ENCODE measurements at regions not wholly inside any gene's neighbourhood (a gene's known extent, or its start where the extent isn't known, plus 50 kb on each side); places are given as distances from the start of the nearest gene placed in this dataset.
"Not testable (repeated sequence)": the region's sequence is repeated elsewhere in the genome, so short reads cannot be mapped to it uniquely, and the experiment has no call there.

GRCh38 chr2:10228611-10229365 is 73.9 kb upstream of the HPCAL1 start:
- no peak for ATAC-seq
- TF ChIP-seq OSR1 (CRISPR knock-in tag; IDR thresholded peaks at IDR 0.05), result no peak

GRCh38 chr2:10229462-10230099 is 73.1 kb upstream of the HPCAL1 start:
- ATAC-seq, result no peak
- TF ChIP-seq ARNTL (CRISPR knock-in tag; IDR thresholded peaks at IDR 0.05; ENCODE audit: borderline replicate concordance, low read depth) (no peak), ZNF70 (CRISPR knock-in tag; IDR thresholded peaks at IDR 0.05) (no peak), PPARA (CRISPR knock-in tag; IDR thresholded peaks at IDR 0.05; ENCODE audit: borderline replicate concordance) (no peak)

- ATAC-seq, result no peak
- TF ChIP-seq CREB5 (CRISPR knock-in tag; IDR thresholded peaks at IDR 0.05; ENCODE audit: low read depth) (no peak), ARNTL (CRISPR knock-in tag; IDR thresholded peaks at IDR 0.05; ENCODE audit: borderline replicate concordance, low read depth) (no peak), PPARA (CRISPR knock-in tag; IDR thresholded peaks at IDR 0.05; ENCODE audit: borderline replicate concordance) (no peak), TSHZ2 (CRISPR knock-in tag; IDR thresholded peaks at IDR 0.05) (no peak)
These were observed 72.2 kb upstream of the HPCAL1 start for GRCh38 chr2:10230499-10230898.

GRCh38 chr2:10230921-10231320 is 71.8 kb upstream of the HPCAL1 start:
- ATAC-seq, result not testable (repeated sequence)

GRCh38 chr2:10231551-10232085 is 71.1 kb upstream of the HPCAL1 start:
- TF ChIP-seq ZC3H10 (CRISPR knock-in tag; IDR thresholded peaks at IDR 0.05) (no peak), TSHZ2 (CRISPR knock-in tag; IDR thresholded peaks at IDR 0.05) (no peak), PATZ1 (CRISPR knock-in tag; IDR thresholded peaks at IDR 0.05; ENCODE audit: borderline replicate concordance) (no peak), ZFP30 (CRISPR knock-in tag; IDR thresholded peaks at IDR 0.05) (no peak), RARB (CRISPR knock-in tag; IDR thresholded peaks at IDR 0.05) (no peak), OSR1 (CRISPR knock-in tag; IDR thresholded peaks at IDR 0.05) (no peak), ZFP3 (CRISPR knock-in tag; IDR thresholded peaks at IDR 0.05) (no peak), TCF4 (CRISPR knock-in tag; IDR thresholded peaks at IDR 0.05; ENCODE audit: borderline replicate concordance) (no peak), CSDC2 (CRISPR knock-in tag; IDR thresholded peaks at IDR 0.05) (no peak), ESRRG (CRISPR knock-in tag; IDR thresholded peaks at IDR 0.05) (no peak), PPARA (CRISPR knock-in tag; IDR thresholded peaks at IDR 0.05; ENCODE audit: borderline replicate concordance) (no peak)
- no peak for ATAC-seq

Data from SK-N-SH treated with all-trans-retinoic acid at 6 μM for 48 hours (cell line).